Adrenal gland (tissue), 9 donors: ENCODE measurements at regions not wholly inside any gene's neighbourhood (a gene's known extent, or its start where the extent isn't known, plus 50 kb on each side); places are given as distances from the start of the nearest gene placed in this dataset.
A peak's percentile ranks its signal among the peaks of the same experiment; 100 is the strongest.

ENCODE experiments used
- DNase-seq, 7 donors: peaks; one replicate each; pipeline ENCODE4 v3.0.0-alpha.2; 2019 to 2020
- H3K27ac ChIP-seq, 5 donors: fragments of 200-600 bp; sonication (generic) in 4 of 5; 1 replicate in 3 of 5; 2 replicates in 2 of 5; pipeline versions ENCODE4 v1.5.1 to v1.8.0; 2016 to 2020; ENCODE audit warnings: mild to moderate bottlenecking in 1 of 5
- H3K27me3 ChIP-seq: fragments of 200-600 bp; 2 replicates; pipeline ENCODE4 v1.8.0; 2021
- H3K36me3 ChIP-seq, 2 donors: fragments of 200-600 bp; replicated peaks in 1 of 2; 1 replicate in 1 of 2; 2 replicates in 1 of 2; pipeline versions ENCODE4 v1.5.1 to v1.8.0; 2018 to 2022
- H3K4me1 ChIP-seq, 2 donors: fragments of 200-600 bp; replicated peaks in 1 of 2; 1 replicate in 1 of 2; 2 replicates in 1 of 2; pipeline versions ENCODE4 v1.5.1 to v1.8.0; 2018 to 2021
- H3K4me3 ChIP-seq, 4 donors: fragments of 200-600 bp; sonication (generic) in 3 of 4; one replicate each; pipeline ENCODE4 v1.5.1; 2016 to 2018
- H3K9me3 ChIP-seq, 3 donors: fragments of 200-600 bp; sonication (generic) in 1 of 3; replicated peaks in 1 of 3; 1 replicate in 2 of 3; 2 replicates in 1 of 3; pipeline versions ENCODE4 v1.5.1 to v1.8.0; 2016 to 2021
- CTCF ChIP-seq, 6 experiments: fragments of 450-650 bp in 4 of 6; fragments of 200-600 bp in 2 of 6; sonication (generic) in 1 of 6; IDR thresholded peaks; 1 replicate in 5 of 6; 2 replicates in 1 of 6; pipeline versions ENCODE4 v1.5.1 to v1.8.0; 2016 to 2021; ENCODE audit warnings: antibody characterized with exemption in 6 of 6, mild to moderate bottlenecking in 2 of 6, moderate library complexity in 1 of 6
- POLR2A ChIP-seq, 2 donors: fragments of 450-650 bp; IDR thresholded peaks; one replicate each; pipeline ENCODE4 v1.6.1; 2017; ENCODE audit warnings: antibody characterized with exemption in 2 of 2, mild to moderate bottlenecking in 2 of 2, moderate library complexity in 1 of 2
- WGBS, 4 donors: extraction: QIAGEN DNeasy Blood & Tissue Kit in 2 of 4; methylation state at CpG; one replicate each; pipeline versions ENCODE4 v1.1.5 to v1.1.7; 2013 to 2017; 5-methylcytosine and 5-hydroxymethylcytosine counted together
- intact Hi-C, 2 donors: fragments of 100-400 bp; cut with DNase I; formaldehyde crosslinking; loops; one replicate each; pipeline versions ENCODE4 v1.14.1 to v1.15.0; 2022 to 2023
- donor health status: healthy with polysubstance abuse.
- donor health status: Bipolar disorder and iron deficiency.
- donor health status: DM: yes; HTN: yes; CAD: no.
- donor health status: DM: no; HTN: no; CAD: no.
- donor health status: DM: no; HTN: no; CAD: no.

GRCh38 chr4:177860171-177860570, 417.9 kb upstream of the AGA start:
- Histone ChIP-seq H3K27ac (no peak overlapping the region), H3K36me3 (no peaks in the 10 kb centered on the region), H3K4me1 (no peaks in the 10 kb centered on the region), H3K4me3 (no peak overlapping the region), H3K27me3 (no peaks in the 10 kb centered on the region), H3K9me3 (no peaks in the 10 kb centered on the region)
- TF ChIP-seq CTCF (IDR thresholded peaks at IDR 0.05) (no peak), POLR2A (IDR thresholded peaks at IDR 0.05) (no peak)
- DNase-seq = no peak
- intact Hi-C loops = no loop called here

- Histone ChIP-seq H3K4me3 (no peak overlapping the region), H3K27me3 (no peaks in the 10 kb centered on the region), H3K9me3 (no peaks in the 10 kb centered on the region), H3K36me3 (no peaks in the 10 kb centered on the region), H3K4me1 (no peaks in the 10 kb centered on the region), H3K27ac (no peak overlapping the region)
- intact Hi-C loops = no loop called here
- WGBS, 4 donors = 92 to 96% (median 94%) methylated on average over 15 to 18 of the region's 18 CpGs
- DNase-seq = no peak
- TF ChIP-seq POLR2A (IDR thresholded peaks at IDR 0.05) = no peak
- TF ChIP-seq CTCF (IDR thresholded peaks at IDR 0.05) = no peak
Observed at GRCh38 chr4:177861551-177862094, 419.4 kb upstream of the AGA start.

GRCh38 chr4:177862541-177863176, 420.4 kb upstream of the AGA start:
- Histone ChIP-seq H3K4me1 (no peaks in the 10 kb centered on the region), H3K4me3 (no peak overlapping the region), H3K27ac (no peak overlapping the region), H3K27me3 (no peaks in the 10 kb centered on the region), H3K9me3 (no peaks in the 10 kb centered on the region), H3K36me3 (no peaks in the 10 kb centered on the region)
- intact Hi-C loops = no loop called here
- 82 to 91% (median 88%) methylated on average over 16 to 19 of the region's 19 CpGs for WGBS, 4 donors
- TF ChIP-seq POLR2A (IDR thresholded peaks at IDR 0.05) (no peak), CTCF (IDR thresholded peaks at IDR 0.05) (no peak)
- peak in 1 of 7 donors; percentile 6 for DNase-seq

- 43 to 59% (median 51%) methylated on average over 3 of the region's 3 CpGs for WGBS, 4 donors
- H3K9me3 ChIP-seq = no peaks in the 10 kb centered on the region
- no peak overlapping the region for H3K4me3 ChIP-seq
- TF ChIP-seq CTCF (IDR thresholded peaks at IDR 0.05) (no peak), POLR2A (IDR thresholded peaks at IDR 0.05) (no peak)
- H3K27ac ChIP-seq = no peak overlapping the region
- intact Hi-C loops = no loop called here
- DNase-seq = no peak
- H3K27me3 ChIP-seq = no peaks in the 10 kb centered on the region
- H3K36me3 ChIP-seq = no peaks in the 10 kb centered on the region
- no peaks in the 10 kb centered on the region for H3K4me1 ChIP-seq
Observed at GRCh38 chr4:177879851-177880250, 437.6 kb upstream of the AGA start.
